ENCODE measurements at regions not wholly inside any gene's neighbourhood (a gene's known extent, or its start where the extent isn't known, plus 50 kb on each side); places are given as distances from the start of the nearest gene placed in this dataset.

- Histone ChIP-seq H2AK9ac (replicated peaks; ENCODE audit: low read depth, low read length, poor library complexity) (no peak overlapping the region), H3K18ac (ENCODE audit: low read depth, low read length) (no peak overlapping the region), H3K79me1 (ENCODE audit: low read depth in 1 of 2, low read length in 2 of 2) (no peaks in the 10 kb centered on the region), H3K4ac (ENCODE audit: low read depth, low read length) (no peak overlapping the region), H3K27me3 (ENCODE audit: control insufficient read depth, insufficient read depth, low read length) (no peaks in the 10 kb centered on the region), H3K36me3 (ENCODE audit: control insufficient read depth, insufficient read depth, low read length) (no peaks in the 10 kb centered on the region), H2BK5ac (ENCODE audit: low read depth, low read length, poor library complexity, severe bottlenecking) (no peak overlapping the region), H4K91ac (ENCODE audit: insufficient read depth, low read depth, low read length) (no peak overlapping the region), H2BK20ac (ENCODE audit: low read depth, low read length) (no peak overlapping the region), H3K4me1 (ENCODE audit: control insufficient read depth, insufficient read depth, low read length) (no peaks in the 10 kb centered on the region), H3K56ac (ENCODE audit: extremely low read depth, insufficient read depth, low read length) (no peak overlapping the region), H4K5ac (ENCODE audit: low read depth, low read length) (no peak overlapping the region), H2BK15ac (ENCODE audit: low read depth, low read length) (no peak overlapping the region), H4K8ac (ENCODE audit: low read depth in 2 of 2, low read length in 2 of 2) (no peak overlapping the region), H2AK5ac (ENCODE audit: low read depth, low read length) (no peak overlapping the region), H3K9me1 (ENCODE audit: insufficient read depth, low read length) (no peaks in the 10 kb centered on the region), H4K20me1 (ENCODE audit: insufficient read depth, low read length) (no peaks in the 10 kb centered on the region), H3K4me3 (ENCODE audit: insufficient read depth, low read depth, low read length) (no peak overlapping the region), H2BK120ac (ENCODE audit: low read depth, low read length) (no peak overlapping the region), H3K23ac (ENCODE audit: low read depth, low read length) (no peak overlapping the region), H3K9ac (ENCODE audit: low read depth, low read length) (no peak overlapping the region), H3K27ac (ENCODE audit: insufficient read depth, low read length) (no peak overlapping the region), H3K4me2 (ENCODE audit: low read depth, low read length) (no peak overlapping the region), H3K9me3 (ENCODE audit: control insufficient read depth, insufficient read depth, low read length) (no peaks in the 10 kb centered on the region), H2AFZ (replicated peaks; ENCODE audit: low read length, poor library complexity) (no peak overlapping the region), H3K14ac (replicated peaks; ENCODE audit: low read depth, low read length) (no peak overlapping the region)
- intact Hi-C loops (cut with micrococcal nuclease) (no loop called here), in situ Hi-C loops (cut with MboI; ENCODE audit: low sequenced_read_pairs) (no loop called here), dilution Hi-C loops (cut with HindIII; ENCODE audit: low sequenced_read_pairs, unreplicated experiment) (no loop called here)
- BruUV-seq (replicated peaks), result no TSS peak
- DNase-seq (no peak), ATAC-seq (ENCODE audit: low read depth) (no peak)
- POLR2A ChIA-PET (ENCODE audit: unreplicated experiment), result no interaction called here
- TF ChIP-seq RFX5 (IDR thresholded peaks at IDR 0.05; ENCODE audit: low read depth, low read length), result no peak
- no peak for TF ChIP-seq MXI1 (IDR thresholded peaks at IDR 0.05; ENCODE audit: borderline replicate concordance, low read depth, low read length)
- TF ChIP-seq SMC3 (IDR thresholded peaks at IDR 0.05; ENCODE audit: low read depth, low read length), result no peak
- no peak for TF ChIP-seq CEBPB (IDR thresholded peaks at IDR 0.05; ENCODE audit: low read depth, low read length)
- no peak for TF ChIP-seq CHD1 (IDR thresholded peaks at IDR 0.05; ENCODE audit: low read depth, low read length)
- TF ChIP-seq MAZ (IDR thresholded peaks at IDR 0.05; ENCODE audit: borderline replicate concordance, low read depth, low read length), result no peak
- no peak for TF ChIP-seq FOS (IDR thresholded peaks at IDR 0.05; ENCODE audit: low read depth, low read length)
- no peak for TF ChIP-seq NFE2L2 (IDR thresholded peaks at IDR 0.05; ENCODE audit: low read depth, low read length)
- no peak for TF ChIP-seq RAD21 (IDR thresholded peaks at IDR 0.05; ENCODE audit: low read length)
- no peak for TF ChIP-seq CTCF (conservative IDR thresholded peaks at IDR 0.05; ENCODE audit: low read depth, low read length)
- TF ChIP-seq ELK1 (IDR thresholded peaks at IDR 0.05; ENCODE audit: borderline replicate concordance, low read depth, low read length), result no peak
- TF ChIP-seq BHLHE40 (IDR thresholded peaks at IDR 0.05; ENCODE audit: low read depth, low read length), result no peak
- TF ChIP-seq MAFK (IDR thresholded peaks at IDR 0.05; ENCODE audit: low read depth, low read length), result no peak
- TF ChIP-seq RCOR1 (IDR thresholded peaks at IDR 0.05; ENCODE audit: insufficient replicate concordance, low read length), result no peak
- TF ChIP-seq POLR2A (IDR thresholded peaks at IDR 0.05; ENCODE audit: low read depth, low read length), result no peak
- TF ChIP-seq USF2 (IDR thresholded peaks at IDR 0.05; ENCODE audit: low read depth, low read length), result no peak
- CTCF ChIA-PET, result no interaction called here
These were observed 492.4 kb upstream of the SORCS1 start for GRCh38 chr10:107656932-107657331.

All from IMR-90 (cell line).